Peyer's patch (tissue), 4 donors: ENCODE measurements at regions not wholly inside any gene's neighbourhood (a gene's known extent, or its start where the extent isn't known, plus 50 kb on each side); places are given as distances from the start of the nearest gene placed in this dataset.

Experiments used
- CTCF ChIP-seq, 6 experiments: fragments of 450-650 bp in 4 of 6; fragments of 200-600 bp in 2 of 6; sonication (generic) in 1 of 6; IDR thresholded peaks; one replicate each; pipeline ENCODE4 v1.5.1; 2017 to 2019; ENCODE audit warnings: antibody characterized with exemption in 6 of 6, mild to moderate bottlenecking in 3 of 6, moderate library complexity in 1 of 6
- POLR2A ChIP-seq, 2 donors: fragments of 450-650 bp; IDR thresholded peaks; one replicate each; pipeline ENCODE4 v1.5.1; 2017; ENCODE audit warnings: antibody characterized with exemption in 2 of 2, mild to moderate bottlenecking in 2 of 2, moderate library complexity in 2 of 2

GRCh38 chr9:78688796-78689195, 391.9 kb downstream of the PSAT1 start:
- TF ChIP-seq CTCF (IDR thresholded peaks at IDR 0.05) = no peak
- no peak for TF ChIP-seq POLR2A (IDR thresholded peaks at IDR 0.05)
